Psoas muscle (tissue), 7 donors: ENCODE measurements at regions not wholly inside any gene's neighbourhood (a gene's known extent, or its start where the extent isn't known, plus 50 kb on each side); places are given as distances from the start of the nearest gene placed in this dataset.
A peak's percentile ranks its signal among the peaks of the same experiment; 100 is the strongest.

Experiments
- ATAC-seq, 4 donors: fragments of 200-7000 bp; cut with Tn5 transposase; one replicate each; pipeline ENCODE4 v1.9.1; 2020; ENCODE audit warnings: moderate library complexity in 3 of 4, mild to moderate bottlenecking in 2 of 4
- DNase-seq, 2 donors: peaks; one replicate each; pipeline ENCODE4 v3.0.0-alpha.2; 2020
- H3K27ac ChIP-seq: fragments of 200-600 bp; one replicate; pipeline ENCODE4 v1.8.0; 2022
- H3K27me3 ChIP-seq, 3 donors: fragments of 200-600 bp in 1 of 3; one replicate each; pipeline versions ENCODE4 v1.6.1 to v1.8.0; 2013 to 2022; ENCODE audit warnings: low read length in 2 of 3, mild to moderate bottlenecking in 2 of 3, moderate library complexity in 1 of 3; ENCODE audit not compliant: insufficient read depth in 3 of 3
- H3K36me3 ChIP-seq, 2 donors: fragments of 200-600 bp in 1 of 2; one replicate each; pipeline versions ENCODE4 v1.6.1 to v1.8.0; 2013 to 2022; ENCODE audit warnings: low read depth in 1 of 2, mild to moderate bottlenecking in 1 of 2, moderate library complexity in 1 of 2; ENCODE audit not compliant: insufficient read depth in 1 of 2
- H3K4me1 ChIP-seq: fragments of 200-600 bp; one replicate; pipeline ENCODE4 v1.8.0; 2022
- H3K4me3 ChIP-seq: fragments of 200-600 bp; one replicate; pipeline ENCODE4 v1.8.0; 2022; ENCODE audit warnings: mild to moderate bottlenecking
- H3K9me3 ChIP-seq: fragments of 200-600 bp; one replicate; pipeline ENCODE4 v1.8.0; 2022
- WGBS, 3 donors: extraction: QIAGEN DNeasy Blood & Tissue Kit; methylation state at CpG; one replicate each; pipeline versions ENCODE4 v1.1.6 to v1.1.7; 2013; 5-methylcytosine and 5-hydroxymethylcytosine counted together
- intact Hi-C, 2 donors: fragments of 100-400 bp; cut with DNase I; formaldehyde crosslinking; loops; one replicate each; pipeline versions ENCODE4 v1.11.0 to v1.14.2; 2022
- TF ChIP-seq, protein P1 (sequence below): fragments of 200-600 bp; IDR thresholded peaks from one replicate; pipeline ENCODE4 v1.8.0; 2022; ENCODE audit warnings: antibody characterized with exemption
- donor health status: healthy with polysubstance abuse.
- donor health status: DM: no; HTN: no; CAD: no; lungs with moderate emphysema.
- donor health status: Bipolar disorder and iron deficiency.
- donor health status: healthy.
- donor health status: DM: yes; HTN: yes; CAD: no.
- donor health status: DM: no; HTN: no; CAD: no.
- donor health status: DM: yes; HTN: yes; CAD: no.

DNA sequence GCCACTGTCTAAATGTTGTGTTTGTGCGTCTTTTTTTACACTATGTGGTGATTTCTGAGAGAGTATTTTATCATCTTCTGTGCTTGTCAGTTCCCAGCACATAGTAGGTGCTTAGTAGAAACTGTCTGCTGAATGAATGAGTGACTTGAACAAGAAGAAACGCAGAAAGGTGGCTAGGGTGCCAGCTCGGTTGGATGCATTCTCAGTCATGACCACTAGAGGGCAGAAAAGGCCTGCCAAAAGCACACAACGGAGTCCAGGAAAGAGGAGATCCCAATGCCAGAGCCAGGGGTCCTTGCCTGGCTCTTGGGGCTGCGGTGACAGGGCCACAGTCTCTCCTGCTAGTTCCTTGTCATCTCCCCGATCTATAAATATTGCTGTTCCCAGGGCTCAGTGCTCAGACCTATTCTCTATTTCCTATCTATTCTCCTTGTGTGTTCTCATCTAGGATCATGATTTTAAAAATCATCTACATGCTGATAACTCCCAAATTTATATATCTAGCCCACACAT lies 57.3 kb upstream of the CCL1 start:
- no peak overlapping the region for H3K4me3 ChIP-seq
- DNase-seq (peak in 1 of 2 donors; percentile 24), ATAC-seq (peak in 3 of 4 donors; percentile 61 to 76 (median 70))
- peaks cover 3 to 31% (median 7%) of the 10 kb centered on the region in 3 donors for H3K27me3 ChIP-seq
- no peaks in the 10 kb centered on the region for H3K36me3 ChIP-seq
- TF ChIP-seq, protein P1, sequence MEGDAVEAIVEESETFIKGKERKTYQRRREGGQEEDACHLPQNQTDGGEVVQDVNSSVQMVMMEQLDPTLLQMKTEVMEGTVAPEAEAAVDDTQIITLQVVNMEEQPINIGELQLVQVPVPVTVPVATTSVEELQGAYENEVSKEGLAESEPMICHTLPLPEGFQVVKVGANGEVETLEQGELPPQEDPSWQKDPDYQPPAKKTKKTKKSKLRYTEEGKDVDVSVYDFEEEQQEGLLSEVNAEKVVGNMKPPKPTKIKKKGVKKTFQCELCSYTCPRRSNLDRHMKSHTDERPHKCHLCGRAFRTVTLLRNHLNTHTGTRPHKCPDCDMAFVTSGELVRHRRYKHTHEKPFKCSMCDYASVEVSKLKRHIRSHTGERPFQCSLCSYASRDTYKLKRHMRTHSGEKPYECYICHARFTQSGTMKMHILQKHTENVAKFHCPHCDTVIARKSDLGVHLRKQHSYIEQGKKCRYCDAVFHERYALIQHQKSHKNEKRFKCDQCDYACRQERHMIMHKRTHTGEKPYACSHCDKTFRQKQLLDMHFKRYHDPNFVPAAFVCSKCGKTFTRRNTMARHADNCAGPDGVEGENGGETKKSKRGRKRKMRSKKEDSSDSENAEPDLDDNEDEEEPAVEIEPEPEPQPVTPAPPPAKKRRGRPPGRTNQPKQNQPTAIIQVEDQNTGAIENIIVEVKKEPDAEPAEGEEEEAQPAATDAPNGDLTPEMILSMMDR: peak; percentile 99
- WGBS, 3 donors: 2 to 7% (median 2%) methylated on average over 6 of the region's 6 CpGs
- H3K4me1 ChIP-seq: no peaks in the 10 kb centered on the region
- intact Hi-C loops: loop anchor here (1.0 to 5.0 kb wide), 3 partner anchors 218 to 699 kb away; partner anchors contain the start of gene RAD51D (in 2 of the 2)
- no peak overlapping the region for H3K27ac ChIP-seq
- H3K9me3 ChIP-seq: no peaks in the 10 kb centered on the region

DNA sequence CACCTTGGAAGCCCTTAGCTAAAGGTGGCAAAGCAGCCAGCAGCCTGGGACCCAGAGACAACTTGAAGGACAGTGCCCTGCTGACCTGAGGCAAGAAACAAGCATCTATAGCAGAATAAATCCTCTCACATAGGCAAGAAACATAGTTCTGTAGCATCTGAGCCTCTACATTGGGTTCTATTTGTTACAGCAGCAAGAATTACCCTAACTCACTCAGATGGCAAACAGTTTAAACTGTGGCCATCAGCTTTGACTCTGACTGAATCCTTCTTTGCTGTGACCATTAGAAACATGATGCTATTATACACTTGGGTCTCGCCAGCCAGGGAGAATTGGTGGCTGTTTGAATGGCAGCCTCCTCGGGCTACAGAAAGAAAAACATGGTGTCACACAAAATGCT lies 53.1 kb upstream of the CCL1 start:
- peaks cover 0 to 21% (median 3%) of the 10 kb centered on the region in 3 donors for H3K27me3 ChIP-seq
- DNase-seq: no peak

DNA sequence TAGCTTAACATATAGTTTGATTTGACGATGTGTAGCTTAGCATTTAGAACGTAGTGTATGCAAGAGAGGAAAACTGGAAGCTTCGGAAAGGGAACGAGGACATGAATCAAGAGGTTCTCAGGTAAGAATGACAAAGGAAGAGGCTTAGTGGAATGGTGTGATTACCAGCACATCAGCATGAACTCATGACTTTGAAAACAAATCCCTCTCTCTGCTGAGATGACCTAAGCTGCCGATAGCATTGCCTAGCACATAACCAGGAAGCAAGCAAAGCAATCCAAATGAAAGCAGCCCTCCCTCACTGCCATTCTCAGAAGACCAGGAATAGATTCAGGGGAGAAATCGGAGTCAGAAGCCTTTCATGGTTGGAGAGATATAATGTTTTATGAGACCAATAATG lies 51.3 kb upstream of the CCL1 start:
- H3K27me3 ChIP-seq: peaks cover 0 to 30% (median 3%) of the 10 kb centered on the region in 3 donors

More for the DNA sequence above, 53.1 kb upstream of the CCL1 start:
- Histone ChIP-seq H3K27ac (no peak overlapping the region), H3K4me1 (no peaks in the 10 kb centered on the region), H3K9me3 (no peaks in the 10 kb centered on the region), H3K4me3 (no peak overlapping the region), H3K36me3 (no peaks in the 10 kb centered on the region)
- ATAC-seq: no peak
- intact Hi-C loops: loop anchor here in 1 of 2 donors (5.0 kb wide), 1 partner anchor 221 kb away; no protein-coding TSS in a partner anchor
- TF ChIP-seq, protein P1: no peak
- WGBS, 3 donors: 89 to 91% (median 89%) methylated on average over 2 of the region's 2 CpGs

DNA sequence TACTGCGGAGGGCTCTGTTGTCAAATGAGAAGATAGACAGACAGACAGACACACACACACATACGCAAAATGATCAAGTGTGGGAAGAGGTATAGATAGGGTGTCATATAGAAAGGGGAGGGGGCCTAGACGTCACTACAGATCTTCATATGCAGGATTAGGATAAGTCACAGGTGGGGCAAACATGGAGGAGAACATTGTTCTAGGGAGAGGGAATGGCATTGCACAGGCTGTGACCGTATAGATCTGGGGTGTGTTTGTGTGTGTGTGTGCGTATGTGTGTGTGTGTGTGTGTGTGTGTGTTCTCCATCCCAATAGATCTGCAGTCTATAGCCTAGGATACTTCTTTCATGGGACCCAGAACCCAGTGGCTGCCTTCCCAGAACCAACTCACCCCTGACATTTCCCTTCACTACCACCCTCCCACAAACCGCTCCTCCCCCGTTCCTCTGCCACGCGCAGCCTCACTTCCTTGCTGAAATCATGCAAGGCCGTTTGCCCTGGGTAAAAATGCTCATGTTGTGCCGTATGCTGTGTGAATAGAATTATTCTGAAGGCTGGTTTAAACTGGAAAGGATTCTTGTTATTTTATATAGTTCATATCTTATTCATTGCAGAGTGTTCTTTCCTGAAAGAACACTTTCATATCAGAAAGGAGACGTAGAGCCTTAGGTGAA lies 50.5 kb upstream of the CCL1 start:
- TF ChIP-seq, protein P1: no peak
- H3K9me3 ChIP-seq: no peaks in the 10 kb centered on the region
- no peak overlapping the region for H3K27ac ChIP-seq
- intact Hi-C loops: no loop called here
- H3K4me1 ChIP-seq: no peaks in the 10 kb centered on the region
- no peak for DNase-seq
- no peak overlapping the region for H3K4me3 ChIP-seq
- 46 to 47% (median 46%) methylated on average over 11 to 12 of the region's 12 CpGs for WGBS, 3 donors
- H3K27me3 ChIP-seq: peaks cover 2 to 36% (median 3%) of the 10 kb centered on the region in 3 donors
- ATAC-seq: no peak
- no peaks in the 10 kb centered on the region for H3K36me3 ChIP-seq

More for the DNA sequence above, 51.3 kb upstream of the CCL1 start:
- ATAC-seq: no peak
- no peak for DNase-seq
- TF ChIP-seq, protein P1: no peak
- intact Hi-C loops: no loop called here
- WGBS, 3 donors: 21 to 28% (median 26%) methylated on average over 6 of the region's 6 CpGs
- Histone ChIP-seq H3K4me3 (no peak overlapping the region), H3K27ac (no peak overlapping the region), H3K36me3 (no peaks in the 10 kb centered on the region), H3K4me1 (no peaks in the 10 kb centered on the region), H3K9me3 (no peaks in the 10 kb centered on the region)
